HL-60/S4 (cell line): ENCODE measurements at regions not wholly inside any gene's neighbourhood (a gene's known extent, or its start where the extent isn't known, plus 50 kb on each side); places are given as distances from the start of the nearest gene placed in this dataset.

ENCODE experiments used
- in situ Hi-C: fragments of 300-500 bp; cut with MboI; formaldehyde crosslinking; loops from 2 replicates; pipeline ENCODE4 v1.14.3; 2022; ENCODE audit warnings: low sequenced_read_pairs

DNA sequence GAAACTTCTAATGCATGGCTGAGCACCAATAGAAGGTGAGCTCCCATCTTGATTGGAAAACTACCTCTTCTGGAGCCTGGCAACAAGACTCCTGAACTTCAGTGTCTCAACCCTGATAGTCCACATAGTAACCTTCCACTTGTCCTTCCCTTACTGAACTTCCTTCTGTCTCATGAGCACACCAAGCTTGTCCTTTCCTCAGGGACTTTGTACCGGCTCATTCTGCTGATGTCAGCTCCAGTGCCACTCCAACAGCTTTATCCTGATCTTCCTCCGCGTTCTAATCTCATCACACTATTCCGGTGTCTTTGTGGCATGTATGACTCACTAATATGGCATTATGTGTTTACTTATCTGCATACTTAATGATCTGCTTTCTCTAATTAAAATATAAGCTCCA lies 862.0 kb upstream of the ID2 start:
- in situ Hi-C loops: no loop called here

DNA sequence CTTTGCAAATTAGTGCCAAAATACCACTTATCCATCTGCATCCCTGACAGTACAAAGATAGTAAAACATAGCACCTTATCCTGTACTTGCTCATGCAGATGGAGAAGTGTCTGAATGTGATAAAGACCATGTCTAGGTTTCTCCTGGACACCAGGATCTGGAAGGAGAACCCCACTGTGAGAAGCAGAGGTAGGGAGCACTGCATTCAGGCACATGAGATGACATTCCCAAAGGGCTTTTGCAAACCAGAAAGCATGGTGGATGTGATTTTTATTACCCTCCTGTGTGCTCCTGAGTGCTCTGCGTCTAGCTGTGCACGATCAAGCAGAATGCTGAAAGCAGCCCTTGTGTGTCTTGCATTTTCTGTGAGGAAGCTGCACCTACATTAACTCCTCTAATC lies 857.6 kb upstream of the ID2 start:
- in situ Hi-C loops: no loop called here

- in situ Hi-C loops: no loop called here
Measured at GRCh38 chr2:7825591-7826312, 856.1 kb upstream of the ID2 start.

GRCh38 chr2:7826656-7827055 lies 855.2 kb upstream of the ID2 start:
- in situ Hi-C loops: no loop called here

DNA sequence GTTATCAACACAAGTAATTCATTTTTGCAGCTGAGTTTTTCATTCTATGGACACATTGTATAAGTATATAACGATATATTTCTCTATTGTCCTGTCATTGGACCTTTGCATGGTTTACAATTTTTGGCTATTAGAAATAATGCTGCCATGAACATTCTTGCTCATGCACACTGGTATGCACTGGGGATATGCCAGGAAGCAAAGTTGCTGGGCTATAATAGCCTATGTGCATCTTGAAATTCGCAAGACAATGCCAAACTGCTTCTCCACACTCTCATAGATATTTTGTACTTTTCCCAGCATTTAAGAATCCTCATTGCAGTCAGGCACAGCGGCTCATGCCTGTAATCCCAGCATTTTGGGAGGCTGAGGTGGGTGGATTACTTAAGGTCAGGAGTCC lies 852.6 kb upstream of the ID2 start:
- in situ Hi-C loops: no loop called here

- in situ Hi-C loops: no loop called here
Measured at GRCh38 chr2:7830616-7831015, 851.2 kb upstream of the ID2 start.

- in situ Hi-C loops: no loop called here
Measured at GRCh38 chr2:7835151-7835550, 846.7 kb upstream of the ID2 start.

DNA sequence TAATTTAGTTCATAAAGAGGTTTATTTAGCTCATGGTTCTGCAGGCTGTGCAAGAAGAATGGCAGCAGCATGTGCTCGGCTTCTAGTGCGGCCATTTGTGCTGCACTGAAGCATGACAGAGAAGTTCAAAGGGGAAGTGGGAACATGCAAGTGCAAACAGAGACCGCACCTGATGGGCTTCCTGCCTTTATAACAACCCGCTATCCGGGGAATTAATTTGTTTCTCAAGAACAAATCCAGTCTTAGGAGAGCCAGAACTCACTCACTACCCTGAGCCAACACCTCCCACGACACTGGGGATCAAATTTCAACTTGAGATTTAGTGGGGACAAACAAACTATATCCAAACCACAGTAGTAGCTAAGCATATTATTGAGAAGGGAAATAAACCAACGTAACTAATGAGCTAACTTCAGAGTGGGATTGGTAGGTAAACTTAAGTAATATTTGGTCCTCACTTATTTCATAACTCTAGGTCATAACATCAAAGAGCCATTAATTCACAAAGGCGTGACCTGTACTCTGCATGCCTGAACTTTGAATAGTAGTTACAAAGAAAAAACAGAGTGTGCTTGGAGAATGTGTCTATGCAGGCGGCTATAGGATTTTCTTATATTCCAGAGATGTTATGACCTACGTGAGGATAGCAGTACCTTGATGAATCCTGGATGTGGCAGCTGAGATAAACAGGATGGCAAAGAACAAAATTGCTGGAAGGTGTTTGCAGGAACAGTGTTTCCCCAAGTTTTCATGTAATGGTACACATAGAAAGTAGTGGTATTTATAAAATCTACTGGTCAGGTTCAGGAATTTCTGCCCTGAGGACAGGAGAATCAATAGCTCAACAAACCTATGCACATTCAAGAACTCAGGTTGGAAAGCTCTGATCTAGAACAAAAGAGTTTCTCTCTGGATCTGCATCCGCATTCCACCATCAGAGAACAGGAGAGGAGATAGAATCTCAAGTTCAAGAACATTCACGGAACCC lies 845.9 kb upstream of the ID2 start:
- in situ Hi-C loops: no loop called here

GRCh38 chr2:7837237-7837760 lies 844.6 kb upstream of the ID2 start:
- in situ Hi-C loops: no loop called here

- in situ Hi-C loops: no loop called here
Measured at GRCh38 chr2:7838669-7839068, 843.2 kb upstream of the ID2 start.

GRCh38 chr2:7840651-7841380 lies 841.0 kb upstream of the ID2 start:
- in situ Hi-C loops: no loop called here

DNA sequence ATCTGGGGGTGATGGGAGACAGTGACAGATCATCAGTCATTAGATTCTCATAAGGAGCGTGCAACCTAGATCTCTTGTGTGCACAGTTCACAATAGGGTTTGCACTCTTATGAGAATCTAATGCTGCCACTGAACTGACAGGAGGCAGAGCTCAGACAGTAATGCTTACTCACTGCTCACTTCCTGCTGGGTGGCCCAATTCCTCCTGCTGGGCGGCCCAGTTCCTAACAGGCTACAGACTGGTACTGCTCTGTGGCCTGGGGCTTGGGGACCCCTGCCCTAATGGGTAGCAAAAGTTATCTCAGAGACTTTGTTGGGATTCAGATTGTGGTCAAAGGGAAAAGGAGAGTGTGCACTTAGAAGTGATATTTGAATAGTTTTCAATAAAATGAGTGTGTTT lies 840.1 kb upstream of the ID2 start:
- in situ Hi-C loops: no loop called here

DNA sequence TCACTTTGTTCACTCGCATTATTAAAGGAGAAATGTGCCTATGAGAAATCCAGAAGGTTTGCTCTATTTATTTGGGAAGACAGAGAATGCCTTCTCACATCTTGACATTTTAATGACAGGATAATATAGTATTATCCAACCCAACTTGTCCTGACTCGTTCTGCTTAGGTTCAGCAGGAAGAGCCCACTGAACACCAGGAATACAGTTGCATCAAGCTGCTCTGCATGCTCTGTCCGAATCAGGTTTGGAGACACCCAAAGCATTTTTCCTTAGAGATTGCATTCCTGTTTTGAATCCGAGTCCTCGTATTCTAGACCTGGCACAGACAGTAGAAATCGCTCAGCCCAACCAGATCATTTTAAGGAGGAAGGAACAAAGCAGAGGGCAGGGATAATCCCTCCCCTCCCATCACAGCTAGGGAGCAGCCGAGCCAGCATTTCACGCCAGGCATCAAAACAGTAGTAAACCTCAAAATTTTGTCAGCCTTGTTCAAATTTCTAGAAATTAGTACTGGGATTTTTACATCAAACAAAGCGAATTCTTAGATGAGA lies 837.4 kb upstream of the ID2 start:
- in situ Hi-C loops: no loop called here

GRCh38 chr2:7845332-7845731 lies 836.5 kb upstream of the ID2 start:
- in situ Hi-C loops: no loop called here

DNA sequence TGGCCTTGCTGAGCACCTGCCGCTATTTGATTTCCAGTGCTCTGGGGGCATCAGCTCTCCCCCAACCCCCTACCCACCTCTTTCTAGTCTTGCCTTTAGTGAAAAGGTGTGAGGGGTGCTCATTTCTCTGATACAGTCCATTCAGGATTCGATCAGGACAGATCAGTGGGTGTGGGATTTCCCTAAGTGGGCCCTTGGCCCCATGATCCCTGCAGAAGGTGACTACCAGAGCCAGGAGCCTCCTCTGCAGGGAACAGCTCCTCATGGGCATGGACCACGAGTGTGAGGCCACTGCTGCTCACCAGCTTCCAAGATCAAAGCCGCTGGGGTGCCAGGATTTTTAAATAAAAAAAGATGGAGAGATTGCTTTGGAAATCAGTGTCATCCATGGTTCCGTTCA lies 835.2 kb upstream of the ID2 start:
- in situ Hi-C loops: no loop called here

DNA sequence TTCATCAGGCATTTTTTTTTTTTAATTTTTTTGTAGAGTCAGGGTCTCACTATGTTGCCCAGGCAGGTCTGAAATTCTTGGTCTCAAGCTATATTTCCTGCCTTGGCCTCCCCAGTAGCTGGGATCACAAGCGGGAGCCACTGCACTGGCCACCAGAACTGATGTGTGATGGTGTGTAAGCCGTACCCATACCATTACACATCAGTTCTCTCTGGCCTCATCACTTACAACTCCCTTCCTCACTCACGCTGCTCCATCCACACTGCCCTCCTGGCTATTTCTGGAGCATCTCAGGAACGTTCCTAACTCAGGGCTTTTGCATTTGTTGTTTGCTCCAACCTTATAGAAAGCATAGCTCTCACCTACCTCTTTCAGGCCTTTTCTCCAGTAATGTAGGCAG lies 834.5 kb upstream of the ID2 start:
- in situ Hi-C loops: no loop called here

DNA sequence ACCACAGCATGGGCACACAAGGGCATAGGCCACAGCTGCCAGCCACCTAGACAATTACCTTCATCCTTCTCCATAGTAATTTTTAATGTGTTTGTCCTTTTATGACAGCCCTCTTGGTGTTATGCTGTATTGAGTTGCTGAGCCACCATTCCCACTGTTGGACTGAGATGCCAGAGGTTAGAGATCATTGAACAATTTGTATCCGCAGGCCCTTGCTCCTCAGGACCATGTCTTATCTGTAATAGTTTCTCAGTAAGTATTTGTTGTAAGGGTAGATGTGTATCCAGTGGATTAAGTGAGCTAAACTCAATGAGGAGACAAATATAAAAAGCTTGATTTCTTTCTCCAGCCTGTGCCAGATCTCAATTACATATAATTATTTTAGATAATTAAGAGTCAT lies 832.8 kb upstream of the ID2 start:
- in situ Hi-C loops: no loop called here

- in situ Hi-C loops: no loop called here
Measured at GRCh38 chr2:7849531-7849930, 832.3 kb upstream of the ID2 start.

DNA sequence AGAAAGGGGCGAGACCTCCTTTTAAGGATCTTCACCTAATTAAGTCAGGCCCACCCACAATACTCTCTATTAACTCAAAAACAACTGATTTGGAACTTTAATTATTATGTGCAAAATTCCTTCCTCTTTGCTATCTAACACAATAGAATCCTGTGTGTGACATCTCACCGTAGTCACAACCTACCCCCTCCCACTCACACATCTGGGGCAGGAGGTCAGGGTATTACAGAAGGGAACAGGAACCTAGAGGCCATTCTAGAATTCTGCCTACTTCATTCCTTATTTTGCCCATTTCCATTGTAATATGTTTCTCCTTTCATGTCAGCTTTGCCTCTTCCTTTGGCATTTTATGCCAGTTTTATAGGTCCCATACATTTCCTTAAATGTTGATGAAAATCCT lies 829.3 kb upstream of the ID2 start:
- in situ Hi-C loops: no loop called here

DNA sequence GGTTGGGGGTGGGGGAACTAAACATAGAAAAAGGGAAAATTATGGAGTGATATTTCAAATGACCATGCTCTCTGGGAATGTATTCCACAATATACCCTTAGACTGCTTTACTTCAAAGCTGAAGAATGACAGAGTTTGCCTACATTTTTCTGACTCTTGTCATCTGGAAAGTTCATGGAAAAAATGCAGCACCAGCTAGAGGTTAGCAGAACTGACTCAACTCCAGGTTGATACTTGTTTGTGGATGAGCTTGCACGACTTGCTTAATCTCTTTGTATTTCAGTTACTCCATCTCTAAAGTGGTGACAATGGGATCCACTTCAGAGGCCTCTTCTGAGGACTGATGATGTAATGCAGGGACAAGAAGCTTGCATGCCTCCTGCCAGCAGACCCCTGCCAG lies 824.0 kb upstream of the ID2 start:
- in situ Hi-C loops: no loop called here

DNA sequence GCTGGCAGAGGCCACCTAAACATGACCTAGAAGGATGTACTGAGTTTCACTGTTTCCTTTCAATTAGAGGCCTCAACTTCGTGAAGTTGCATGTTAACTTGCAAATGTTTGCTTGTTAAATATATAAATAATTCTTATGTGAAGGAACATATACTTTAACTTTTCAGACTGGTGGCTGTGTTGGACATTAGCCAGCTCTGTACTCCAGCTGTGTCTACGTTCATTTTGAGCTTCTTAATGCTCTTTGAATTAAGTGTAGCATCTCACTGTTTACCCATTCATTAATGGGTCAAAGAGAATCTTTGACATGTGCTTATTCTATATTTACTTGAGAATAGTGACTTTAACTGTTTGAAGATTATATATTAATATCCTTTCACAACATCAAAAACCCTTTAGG lies 823.2 kb upstream of the ID2 start:
- in situ Hi-C loops: no loop called here
